CD4-positive, alpha-beta T cell treated with Interleukin-6 at 100 ng/mL for 8 hours (primary cell): ENCODE measurements at regions not wholly inside any gene's neighbourhood (a gene's known extent, or its start where the extent isn't known, plus 50 kb on each side); places are given as distances from the start of the nearest gene placed in this dataset.
"Not testable (repeated sequence)": the region's sequence is repeated elsewhere in the genome, so short reads cannot be mapped to it uniquely, and the experiment has no call there.

Experiments
- DNase-seq: peaks from one replicate; pipeline ENCODE4 v3.0.0-alpha.2; 2020; ENCODE audit warnings: mixed read lengths, low spot score

- not testable (repeated sequence) for DNase-seq
Observed at GRCh38 chr6:120930500-120930899, 403.8 kb downstream of the TBC1D32 start.

- no peak for DNase-seq
Observed at GRCh38 chr6:120924214-120924613, 410.1 kb downstream of the TBC1D32 start.

- DNase-seq: no peak
Observed at GRCh38 chr6:120918137-120918536, 416.1 kb downstream of the TBC1D32 start.

- no peak for DNase-seq
Observed at GRCh38 chr6:120916844-120917243, 417.4 kb downstream of the TBC1D32 start.

- no peak for DNase-seq
Observed at GRCh38 chr6:120913486-120913885, 420.8 kb downstream of the TBC1D32 start.

GRCh38 chr6:120908767-120909166 lies 425.5 kb downstream of the TBC1D32 start:
- no peak for DNase-seq

GRCh38 chr6:120903836-120904235 lies 430.4 kb downstream of the TBC1D32 start:
- no peak for DNase-seq

GRCh38 chr6:120899932-120900331 lies 434.3 kb downstream of the TBC1D32 start:
- DNase-seq: no peak

GRCh38 chr6:120894077-120894476 lies 440.2 kb downstream of the TBC1D32 start:
- no peak for DNase-seq

- no peak for DNase-seq
Observed at GRCh38 chr6:120876931-120877330, 457.3 kb downstream of the TBC1D32 start.

GRCh38 chr6:120876424-120876823 lies 457.9 kb downstream of the TBC1D32 start:
- no peak for DNase-seq

- no peak for DNase-seq
Observed at GRCh38 chr6:120875900-120876299, 458.4 kb downstream of the TBC1D32 start.

- DNase-seq: no peak
Observed at GRCh38 chr6:120874422-120874821, 459.9 kb downstream of the TBC1D32 start.

- no peak for DNase-seq
Observed at GRCh38 chr6:120873125-120873865, 461.0 kb downstream of the TBC1D32 start.

GRCh38 chr6:120872262-120872578 lies 462.1 kb downstream of the TBC1D32 start:
- no peak for DNase-seq

GRCh38 chr6:120871416-120872261 lies 462.6 kb downstream of the TBC1D32 start:
- DNase-seq: no peak

GRCh38 chr6:120869397-120869796 lies 464.9 kb downstream of the TBC1D32 start:
- no peak for DNase-seq

- no peak for DNase-seq
Observed at GRCh38 chr6:120857422-120857821, 476.9 kb downstream of the TBC1D32 start.

- no peak for DNase-seq
Observed at GRCh38 chr6:120854583-120854982, 479.7 kb downstream of the TBC1D32 start.

- DNase-seq: no peak
Observed at GRCh38 chr6:120853489-120853888, 480.8 kb downstream of the TBC1D32 start.

GRCh38 chr6:120852293-120852849 lies 481.9 kb downstream of the TBC1D32 start:
- DNase-seq: no peak

GRCh38 chr6:120826253-120826652 lies 508.0 kb downstream of the TBC1D32 start:
- DNase-seq: no peak

- no peak for DNase-seq
Observed at GRCh38 chr6:120816794-120817193, 517.5 kb downstream of the TBC1D32 start.
